HG02588 (cell line): ENCODE measurements at regions not wholly inside any gene's neighbourhood (a gene's known extent, or its start where the extent isn't known, plus 50 kb on each side); places are given as distances from the start of the nearest gene placed in this dataset.
"Not testable (repeated sequence)": the region's sequence is repeated elsewhere in the genome, so short reads cannot be mapped to it uniquely, and the experiment has no call there.

Experiments
- ATAC-seq: cut with Tn5 transposase; IDR thresholded peaks from one replicate; pipeline ENCODE4 v1.9.1; 2021; ENCODE audit warnings: mild to moderate bottlenecking, moderate library complexity; ENCODE audit not compliant: unreplicated experiment

DNA sequence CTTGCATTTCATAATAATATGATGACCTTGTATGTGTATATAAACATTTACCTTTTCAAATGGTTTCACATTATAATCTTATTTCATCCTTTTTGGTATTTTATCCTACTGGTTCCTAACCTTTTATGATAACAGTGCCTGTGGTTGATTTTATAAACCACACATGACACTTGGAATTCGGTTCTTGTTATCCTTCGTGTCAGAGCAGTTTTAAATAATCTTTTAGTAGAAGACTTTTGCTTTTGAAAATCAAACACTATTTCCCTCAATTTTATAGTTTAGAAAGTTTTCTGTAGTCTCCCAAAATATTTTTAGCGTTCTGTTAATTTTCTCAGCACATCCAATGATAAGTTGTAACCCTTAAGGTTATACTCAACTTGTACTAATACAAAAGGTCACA, 676.8 kb downstream of the RAPGEF2 start:
- ATAC-seq: no peak

DNA sequence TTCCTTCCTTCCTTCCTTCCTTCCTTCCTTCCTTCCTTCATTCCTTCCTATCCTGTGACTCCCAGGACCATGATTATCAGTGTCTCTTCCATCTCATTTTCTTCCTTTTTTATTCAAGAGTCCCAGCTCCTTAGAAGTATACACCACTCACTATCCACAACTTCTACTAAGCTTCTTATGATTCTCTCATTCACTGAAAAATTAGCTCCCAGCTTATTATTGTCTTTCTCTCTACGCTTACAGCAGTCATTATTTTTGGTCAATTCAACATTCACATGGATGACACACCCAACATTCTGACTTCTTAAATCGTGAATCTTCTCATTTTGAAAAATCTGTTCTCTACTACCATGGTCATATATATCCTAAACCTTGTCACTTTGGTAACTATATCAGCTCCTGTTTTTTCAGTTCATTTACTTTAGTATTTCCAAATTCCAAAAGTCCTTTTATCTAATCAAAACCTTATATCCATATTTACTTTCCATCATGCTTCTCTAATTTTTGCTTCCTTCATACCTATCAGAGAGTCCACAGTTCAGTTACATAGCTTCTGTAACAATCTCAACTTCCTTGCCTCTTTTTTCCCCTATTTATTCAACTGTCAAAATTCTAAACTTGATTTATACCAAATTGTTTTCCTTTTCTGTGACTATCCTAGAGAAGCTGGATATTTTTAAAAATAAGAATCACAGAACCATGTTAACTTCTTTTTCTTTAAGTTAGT, 677.5 kb downstream of the RAPGEF2 start:
- ATAC-seq: no peak

DNA sequence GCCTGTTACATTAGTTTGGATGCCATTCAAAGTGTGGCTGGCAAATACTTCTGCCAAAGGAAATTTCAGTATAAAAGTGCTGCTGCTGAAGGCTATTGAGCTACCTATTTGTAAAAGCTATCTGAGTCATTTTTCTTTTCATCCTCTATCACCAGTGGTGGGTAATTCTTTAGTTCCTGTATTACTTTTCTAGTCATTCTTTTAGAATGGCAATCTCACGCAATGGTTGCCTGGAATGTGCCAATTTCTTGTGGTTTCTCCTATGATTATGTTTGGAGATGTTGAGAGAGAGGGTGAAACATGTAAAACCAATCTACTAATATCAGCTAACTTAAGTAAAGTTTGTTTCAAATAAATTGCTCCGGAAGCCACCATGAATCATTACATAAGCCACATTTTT, 685.0 kb downstream of the RAPGEF2 start:
- no peak for ATAC-seq

DNA sequence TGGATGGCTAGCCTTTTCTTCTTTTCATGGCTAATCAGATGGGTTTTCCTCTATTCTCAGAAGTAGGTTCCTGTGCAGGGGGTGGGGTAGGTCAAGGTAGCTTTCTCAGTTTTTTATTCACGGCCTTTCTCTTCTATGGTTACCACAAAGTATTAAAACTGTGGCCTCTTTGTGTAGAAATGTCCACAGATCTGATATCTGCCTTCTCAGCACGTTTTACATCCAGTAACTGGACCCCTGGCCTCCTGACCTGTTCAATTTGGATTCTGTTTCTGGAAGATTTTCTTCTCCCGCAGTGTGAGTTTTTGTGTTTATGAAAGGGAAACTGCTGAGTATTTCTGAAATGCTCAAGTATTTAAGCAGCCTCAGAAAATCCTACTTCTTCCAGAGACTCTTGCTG, 688.5 kb downstream of the RAPGEF2 start:
- no peak for ATAC-seq

DNA sequence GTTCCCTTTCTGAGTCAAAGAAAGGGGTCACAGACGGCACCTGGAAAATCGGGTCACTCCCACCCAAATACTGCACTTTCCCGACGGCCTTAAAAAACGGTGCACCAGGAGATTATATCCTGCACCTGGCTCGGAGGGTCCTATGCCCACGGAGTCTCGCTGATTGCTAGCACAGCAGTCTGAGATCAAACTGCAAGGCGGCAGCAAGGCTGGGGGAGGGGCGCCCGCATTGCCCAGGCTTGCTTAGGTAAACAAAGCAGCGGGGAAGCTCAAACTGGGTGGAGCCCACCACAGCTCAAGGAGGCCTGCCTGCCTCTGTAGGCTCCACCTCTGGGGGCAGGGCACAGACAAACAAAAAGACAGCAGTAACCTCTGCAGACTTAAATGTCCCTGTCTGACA, 701.7 kb downstream of the RAPGEF2 start:
- ATAC-seq: not testable (repeated sequence)

DNA sequence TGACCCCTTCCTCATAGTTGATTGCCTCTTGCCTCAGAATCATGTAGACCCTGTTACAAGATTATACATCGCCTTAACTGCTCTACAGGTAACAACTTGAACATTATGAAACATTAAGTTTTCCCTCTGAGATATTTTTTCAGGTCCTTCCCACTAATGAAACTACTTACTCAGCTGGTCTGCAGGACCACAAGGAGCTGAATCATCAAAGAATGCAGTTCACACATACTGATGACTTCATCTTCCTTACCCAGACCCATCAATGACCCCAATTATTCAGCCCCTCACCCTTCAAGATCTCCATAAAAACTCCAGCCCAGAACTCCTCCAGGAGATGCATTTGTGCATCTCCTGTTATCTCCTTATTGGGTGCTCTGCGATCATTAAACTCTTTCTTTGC, 720.9 kb downstream of the RAPGEF2 start:
- no peak for ATAC-seq

DNA sequence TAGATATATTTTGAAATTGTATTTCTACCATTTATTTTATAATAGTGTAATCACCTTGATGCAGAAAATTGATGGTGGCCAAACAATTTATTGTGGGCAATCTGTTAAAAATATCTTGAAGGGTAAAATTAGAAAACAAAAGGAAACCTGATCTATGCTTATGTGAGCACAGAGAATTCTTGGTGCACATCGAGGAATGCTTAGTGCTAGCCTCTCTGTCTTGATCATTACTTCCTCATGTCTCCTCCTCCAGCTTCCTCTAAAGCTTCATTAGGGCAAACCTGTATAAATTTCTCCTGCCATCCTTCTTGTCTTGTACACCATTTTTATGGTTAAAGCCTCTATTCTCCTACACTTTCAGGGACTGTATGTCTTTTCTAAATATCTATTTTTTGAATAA, 725.8 kb downstream of the RAPGEF2 start:
- ATAC-seq: no peak

DNA sequence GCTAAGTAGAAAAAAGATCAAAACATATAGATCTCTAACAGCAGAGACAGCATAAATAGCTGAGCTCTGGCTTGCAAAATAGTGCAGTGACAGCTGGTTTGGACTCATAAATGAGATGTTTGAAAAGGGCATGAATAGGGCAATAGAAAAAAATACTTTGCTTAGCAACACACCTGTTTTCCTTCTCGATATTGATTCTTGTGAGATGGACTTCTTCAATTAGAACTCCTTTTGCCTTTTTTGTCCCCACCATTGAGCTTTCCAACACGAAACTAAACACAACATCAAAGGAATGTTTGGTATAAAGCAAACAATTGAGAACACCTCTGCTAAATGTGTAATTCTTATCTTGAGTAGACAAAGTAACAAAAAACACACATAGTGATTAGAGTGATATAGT, 726.3 kb downstream of the RAPGEF2 start:
- no peak for ATAC-seq

DNA sequence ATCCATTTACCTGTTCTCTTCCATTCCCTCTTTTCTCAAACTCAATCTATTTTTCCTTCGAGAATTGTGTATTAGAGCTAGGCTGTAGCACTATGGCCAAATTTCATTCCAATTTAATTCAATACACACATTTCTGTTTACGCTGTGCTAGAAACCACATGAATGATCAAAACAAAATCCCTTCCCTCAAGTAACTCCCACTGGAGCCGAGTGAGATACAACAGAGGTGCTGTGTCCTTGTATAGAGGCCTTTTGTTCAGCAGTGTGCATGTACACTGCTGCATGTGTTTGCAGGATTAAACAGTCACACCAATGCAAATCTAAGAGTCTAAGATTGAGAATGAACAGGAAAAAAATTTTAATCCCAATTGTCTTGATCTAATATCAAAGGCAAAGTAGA, 734.2 kb downstream of the RAPGEF2 start:
- ATAC-seq: no peak

DNA sequence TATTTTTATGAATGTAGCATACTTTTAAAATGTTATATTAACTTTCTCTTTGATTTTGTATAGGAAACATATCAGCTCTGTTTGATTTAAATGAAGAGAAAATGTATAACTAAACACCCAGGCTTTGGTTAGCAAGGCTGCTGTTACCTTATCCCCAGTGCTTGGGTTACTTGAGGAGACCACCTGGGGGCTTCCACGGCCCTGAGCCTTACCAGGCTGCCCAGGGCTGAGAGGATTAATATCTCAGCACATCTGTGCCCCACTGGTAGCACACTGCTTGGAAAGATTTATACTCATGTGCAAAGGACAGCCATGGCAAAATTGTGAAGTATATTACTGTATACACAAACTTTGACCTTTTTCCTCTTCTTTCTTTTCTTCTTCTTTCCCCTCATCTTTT, 752.9 kb downstream of the RAPGEF2 start:
- ATAC-seq: no peak

DNA sequence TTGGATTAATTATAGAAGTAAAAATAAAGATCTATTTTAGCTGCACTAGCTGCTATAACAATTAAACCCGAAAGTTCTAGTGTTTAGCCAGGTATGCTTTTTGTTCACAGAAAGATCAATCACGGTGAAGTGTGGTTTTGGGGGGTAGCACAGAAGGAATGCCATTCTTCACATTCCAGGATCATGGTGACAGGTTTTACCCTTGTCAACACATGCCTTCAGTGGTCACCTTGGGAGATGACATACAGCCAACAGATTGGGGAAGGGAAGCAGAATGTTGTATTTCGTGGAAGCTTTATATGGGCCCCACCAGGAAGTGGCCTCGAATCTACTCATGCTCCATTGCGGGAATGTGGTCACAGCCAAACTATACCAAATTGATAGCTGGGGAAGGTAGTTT, 753.6 kb downstream of the RAPGEF2 start:
- ATAC-seq: no peak

DNA sequence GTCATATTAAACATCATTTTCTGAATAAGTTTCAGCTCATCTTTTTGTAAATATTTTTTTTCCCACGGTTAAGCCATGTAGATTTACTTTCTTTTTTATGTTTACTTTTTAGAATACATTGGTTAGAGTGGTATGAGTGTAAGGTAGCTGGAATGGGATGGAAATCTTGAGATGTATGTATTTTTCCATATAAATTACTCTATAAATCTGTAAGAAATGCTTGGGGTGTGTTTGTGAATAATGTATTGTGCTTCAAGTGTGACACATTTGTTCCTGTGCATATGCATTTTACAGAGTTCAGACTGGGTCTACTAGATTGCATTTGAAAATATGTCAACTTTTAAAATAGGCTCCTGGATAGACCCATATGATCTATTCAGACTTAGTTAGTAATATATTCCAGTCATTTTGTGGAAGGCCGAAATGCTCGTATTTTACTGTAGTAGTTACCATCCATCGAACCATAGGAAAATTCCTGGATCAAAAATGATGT, 756.8 kb downstream of the RAPGEF2 start:
- no peak for ATAC-seq

DNA sequence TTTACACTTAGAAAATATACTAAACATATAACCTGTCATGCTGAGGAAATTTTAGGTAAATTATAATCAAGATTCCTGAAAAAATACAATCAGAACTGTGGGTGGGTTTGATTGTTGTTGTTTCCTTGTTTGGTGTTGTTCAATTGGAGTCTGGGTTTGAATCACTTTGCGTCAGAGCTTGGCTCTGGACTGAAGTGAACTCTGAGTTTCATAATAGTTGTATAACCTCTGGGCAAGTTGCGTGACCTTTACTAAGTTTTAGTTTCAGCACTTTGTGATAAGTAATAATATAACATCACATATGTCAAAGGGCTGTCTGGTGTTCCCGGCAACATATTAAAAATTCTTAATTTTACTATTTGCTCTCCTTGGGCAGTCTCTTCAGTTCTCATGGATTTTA, 758.1 kb downstream of the RAPGEF2 start:
- ATAC-seq: no peak

DNA sequence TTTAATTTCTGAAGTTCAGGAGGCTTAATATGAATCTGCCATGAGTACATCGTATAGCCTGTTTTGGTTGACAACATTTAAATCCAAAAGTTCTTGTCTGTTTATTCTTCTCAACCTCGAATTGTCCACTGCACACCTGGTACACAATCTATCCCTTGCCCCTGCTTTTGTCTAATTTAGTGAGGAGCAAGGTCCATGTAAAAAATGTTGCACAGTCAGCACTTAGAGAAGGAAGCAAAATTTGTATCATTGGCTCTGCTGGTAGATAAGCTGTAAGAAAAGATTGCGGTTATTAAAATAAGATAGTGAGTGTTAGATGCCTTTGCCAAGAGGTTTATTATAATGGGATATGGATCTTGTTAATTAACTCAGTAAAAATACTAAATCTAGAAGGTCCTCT, 761.5 kb downstream of the RAPGEF2 start:
- no peak for ATAC-seq

DNA sequence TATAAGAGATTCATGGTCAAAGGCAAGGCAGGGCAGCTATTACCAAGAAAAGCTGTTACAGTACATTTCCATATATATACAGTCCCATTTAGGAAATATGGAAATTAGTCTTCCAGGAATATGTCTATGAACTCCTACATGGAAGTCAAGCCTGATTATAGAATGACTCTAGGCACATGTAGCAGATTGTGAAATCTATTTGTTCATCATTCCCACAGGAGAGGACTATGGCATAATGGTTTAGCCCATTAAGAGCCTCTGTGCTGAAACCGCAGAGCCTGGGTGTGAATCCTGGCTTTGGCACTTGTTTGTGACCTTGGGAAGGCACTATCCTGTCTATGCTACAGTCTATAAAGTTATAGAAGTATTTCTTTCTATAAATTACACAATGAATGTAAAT, 764.8 kb downstream of the RAPGEF2 start:
- ATAC-seq: no peak

DNA sequence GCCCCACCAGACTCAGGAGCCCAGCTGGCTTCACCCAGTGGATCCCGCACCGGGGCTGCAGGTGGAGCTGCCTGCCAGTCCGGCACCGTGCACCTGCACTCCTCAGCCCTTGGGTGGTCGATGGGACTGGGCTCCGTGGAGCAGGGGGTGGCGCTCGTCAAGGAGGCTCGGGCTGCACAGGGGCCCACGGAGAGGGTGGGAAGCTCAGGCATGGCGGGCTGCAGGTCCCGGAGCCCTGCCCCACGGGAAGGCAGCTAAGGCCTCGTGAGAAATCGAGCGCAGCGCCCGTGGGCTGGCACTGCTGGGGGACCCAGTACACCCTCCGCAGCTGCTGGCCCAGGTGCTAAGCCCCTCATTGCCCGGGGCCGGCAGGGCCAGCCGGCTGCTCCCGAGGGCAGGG, 766.1 kb downstream of the RAPGEF2 start:
- ATAC-seq: not testable (repeated sequence)

DNA sequence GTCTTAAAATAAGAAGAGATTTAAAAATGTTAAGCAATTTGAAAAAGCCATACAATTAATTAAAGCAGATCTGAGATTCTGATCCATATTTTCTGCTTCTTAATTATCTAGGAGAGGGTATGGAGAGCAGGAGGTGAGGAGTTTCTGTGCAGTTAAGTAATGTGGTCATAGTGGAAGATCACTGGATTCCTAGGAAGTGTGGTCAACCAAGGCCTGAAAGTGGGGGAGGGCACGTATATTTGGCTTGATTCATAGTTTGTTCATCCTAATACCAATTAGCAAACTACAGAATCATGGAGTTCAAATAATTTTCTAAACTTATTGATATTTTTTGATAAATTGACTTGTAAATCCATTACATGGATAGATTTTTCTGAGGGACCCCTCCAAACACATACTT, 768.3 kb downstream of the RAPGEF2 start:
- ATAC-seq: no peak

DNA sequence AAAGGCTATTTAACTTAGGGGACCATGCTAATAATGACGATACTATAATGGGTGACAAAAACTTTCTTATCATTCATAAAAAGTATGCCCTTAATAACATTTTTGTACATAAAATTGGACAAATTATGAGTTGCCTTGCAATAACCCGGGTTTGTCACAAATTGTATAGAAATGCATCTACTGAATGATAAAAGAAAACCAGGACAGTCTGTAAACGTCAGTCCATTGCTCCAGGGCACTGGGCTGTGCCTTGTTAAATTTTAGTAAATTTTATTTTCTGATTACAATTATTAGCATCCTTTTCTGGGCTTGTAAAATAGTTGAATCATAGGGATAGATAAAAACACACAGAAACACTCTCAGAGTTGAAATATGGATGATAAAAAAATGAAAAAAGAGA, 778.3 kb downstream of the RAPGEF2 start:
- no peak for ATAC-seq

DNA sequence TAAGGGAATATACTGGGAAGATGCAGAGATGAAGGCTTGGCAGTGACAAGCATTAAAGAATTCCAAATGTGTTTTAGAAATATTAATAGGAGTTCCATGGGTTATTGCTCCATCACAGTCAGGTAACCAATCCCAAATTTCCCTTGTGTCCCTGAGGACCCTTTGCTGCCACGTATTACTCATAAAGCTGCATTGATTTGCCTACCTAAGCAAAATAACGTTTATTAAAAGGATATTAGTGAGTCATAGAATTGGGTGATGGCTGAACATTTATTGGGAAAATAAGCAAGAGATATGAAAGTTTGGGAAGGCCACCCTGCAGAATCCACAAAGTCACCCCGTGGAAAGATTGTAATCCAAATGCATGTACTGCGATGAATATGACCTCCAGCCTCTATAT, 782.1 kb downstream of the RAPGEF2 start:
- ATAC-seq: no peak

DNA sequence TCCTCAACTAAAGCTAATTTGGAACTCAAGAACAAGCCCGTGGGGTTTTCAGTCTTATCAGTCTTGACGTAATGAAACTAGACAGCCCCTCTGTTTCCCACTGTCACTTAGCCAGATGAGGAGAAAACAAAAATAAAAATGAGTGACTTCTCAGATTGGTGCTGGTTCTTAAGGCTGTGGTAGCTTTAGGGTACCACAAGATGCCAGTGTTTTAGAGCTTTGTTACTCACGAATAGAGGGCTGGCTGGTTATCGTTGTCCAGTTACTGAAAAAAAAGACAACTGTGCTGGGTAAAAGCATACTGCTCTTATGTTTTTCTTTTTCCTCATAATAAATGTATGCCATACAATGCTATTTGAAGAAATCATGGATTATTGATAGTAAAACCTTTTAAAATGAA, 796.7 kb downstream of the RAPGEF2 start:
- ATAC-seq: no peak

DNA sequence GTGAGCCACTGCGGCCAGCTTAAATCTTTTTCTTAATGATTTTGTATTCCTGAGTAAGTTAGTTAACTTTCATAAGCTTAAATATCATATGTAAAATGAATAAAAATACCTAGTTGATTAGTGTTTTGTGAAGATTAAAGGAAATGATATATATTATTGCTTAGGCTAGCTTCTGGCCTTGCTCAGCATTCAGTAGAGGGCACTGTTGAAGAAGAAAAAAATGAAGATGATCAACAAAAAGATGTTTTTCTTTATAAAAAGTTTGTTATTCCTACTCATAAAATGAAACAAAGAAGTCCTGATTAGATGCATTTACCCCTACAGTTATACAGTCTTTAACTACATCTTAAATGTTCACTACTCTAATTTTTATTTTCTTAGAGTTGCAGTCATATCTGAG, 797.7 kb downstream of the RAPGEF2 start:
- no peak for ATAC-seq

DNA sequence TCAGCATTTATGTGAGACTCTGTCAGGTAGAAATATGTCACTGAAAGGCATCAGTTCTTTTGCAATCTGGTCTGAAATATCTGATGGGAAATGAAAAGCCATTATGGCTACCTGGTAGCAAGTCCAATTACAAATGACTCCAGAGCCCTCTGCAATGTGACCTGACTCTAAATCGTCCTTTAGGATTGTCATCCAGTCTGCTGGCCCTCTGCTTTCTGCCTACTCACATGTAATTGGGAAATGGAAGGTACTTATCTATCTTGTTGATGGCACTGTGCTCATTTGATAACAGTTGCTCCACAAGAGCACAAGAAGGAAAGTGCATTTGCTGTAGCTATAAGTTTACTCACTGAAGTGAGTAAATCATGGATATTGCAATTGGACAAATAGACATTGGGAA, 799.8 kb downstream of the RAPGEF2 start:
- no peak for ATAC-seq

DNA sequence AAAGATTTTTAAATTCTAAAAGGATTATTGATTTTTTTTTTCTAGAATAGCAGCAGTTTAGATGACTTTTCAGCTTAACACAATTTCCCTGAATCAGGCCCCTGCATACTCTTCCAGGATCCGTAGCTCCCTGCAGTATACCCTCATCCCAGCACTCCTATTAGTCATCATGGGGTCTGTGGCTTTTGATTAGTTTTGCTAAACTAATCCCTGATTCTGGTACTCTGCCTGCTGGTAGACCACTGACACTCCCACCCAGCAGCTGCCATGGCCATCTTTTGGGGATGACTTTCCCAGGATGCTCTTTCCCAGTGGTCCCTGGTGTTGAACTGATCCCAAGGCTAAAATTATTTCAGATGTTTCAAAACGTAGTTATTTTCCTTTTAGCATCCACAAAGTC, 802.0 kb downstream of the RAPGEF2 start:
- no peak for ATAC-seq
